Tibial artery (tissue), 4 donors: ENCODE measurements at regions not wholly inside any gene's neighbourhood (a gene's known extent, or its start where the extent isn't known, plus 50 kb on each side); places are given as distances from the start of the nearest gene placed in this dataset.

Experiments
- DNase-seq, 2 donors: peaks; one replicate each; pipeline ENCODE4 v3.0.0-alpha.2; 2019
- H3K27ac ChIP-seq, 2 donors: fragments of 200-600 bp; sonication (generic) in 1 of 2; 1 replicate in 1 of 2; 2 replicates in 1 of 2; pipeline ENCODE4 v1.5.1; 2018 to 2019; ENCODE audit warnings: mild to moderate bottlenecking in 1 of 2
- H3K27me3 ChIP-seq, 2 donors: fragments of 200-600 bp; sonication (generic) in 1 of 2; one replicate each; pipeline versions ENCODE4 v1.5.1 to v1.6.0; 2016 to 2019
- H3K36me3 ChIP-seq, 3 donors: fragments of 200-600 bp; sonication (generic) in 2 of 3; one replicate each; pipeline ENCODE4 v1.5.1; 2016 to 2019; ENCODE audit warnings: mild to moderate bottlenecking in 2 of 3
- H3K4me1 ChIP-seq, 4 donors: fragments of 200-600 bp; sonication (generic) in 2 of 4; 1 replicate in 3 of 4; 2 replicates in 1 of 4; pipeline ENCODE4 v1.5.1; 2016 to 2019
- H3K4me3 ChIP-seq, 2 donors: fragments of 200-600 bp; sonication (generic) in 1 of 2; 1 replicate in 1 of 2; 2 replicates in 1 of 2; pipeline ENCODE4 v1.5.1; 2018 to 2019; ENCODE audit warnings: mild to moderate bottlenecking in 2 of 2
- H3K9me3 ChIP-seq, 3 donors: fragments of 200-600 bp; sonication (generic) in 1 of 3; one replicate each; pipeline ENCODE4 v1.5.1; 2016 to 2019
- CTCF ChIP-seq, 2 experiments: fragments of 200-600 bp in 1 of 2; fragments of 450-650 bp in 1 of 2; IDR thresholded peaks; one replicate each; pipeline ENCODE4 v1.5.1; 2017 to 2019; ENCODE audit warnings: antibody characterized with exemption in 2 of 2, mild to moderate bottlenecking in 1 of 2, moderate library complexity in 1 of 2
- intact Hi-C: fragments of 100-400 bp; cut with DNase I; formaldehyde crosslinking; loops from one replicate; pipeline ENCODE4 v1.15.0; 2023; ENCODE audit warnings: low total_unique reads

GRCh38 chr2:219914577-219914976 lies 287.1 kb downstream of the SLC4A3 start:
- intact Hi-C loops, result no loop called here
- Histone ChIP-seq H3K4me3 (no peak overlapping the region), H3K9me3 (no peaks in the 10 kb centered on the region), H3K4me1 (peaks cover 0 to 11% (median 5%) of the 10 kb centered on the region in 4 donors), H3K27ac (no peak overlapping the region), H3K27me3 (no peaks in the 10 kb centered on the region), H3K36me3 (no peaks in the 10 kb centered on the region)
- TF ChIP-seq CTCF (IDR thresholded peaks at IDR 0.05), result no peak
- DNase-seq, result no peak

GRCh38 chr2:219916281-219916680 lies 288.9 kb downstream of the SLC4A3 start:
- intact Hi-C loops, result no loop called here
- Histone ChIP-seq H3K36me3 (no peaks in the 10 kb centered on the region), H3K27ac (no peak overlapping the region), H3K4me1 (peaks cover 0 to 11% (median 5%) of the 10 kb centered on the region in 4 donors), H3K4me3 (no peak overlapping the region), H3K9me3 (no peaks in the 10 kb centered on the region), H3K27me3 (no peaks in the 10 kb centered on the region)
- DNase-seq, result no peak
- no peak for TF ChIP-seq CTCF (IDR thresholded peaks at IDR 0.05)

GRCh38 chr2:219916726-219917440 lies 289.5 kb downstream of the SLC4A3 start:
- H3K9me3 ChIP-seq, result no peaks in the 10 kb centered on the region
- TF ChIP-seq CTCF (IDR thresholded peaks at IDR 0.05), result no peak
- intact Hi-C loops, result no loop called here
- DNase-seq, result no peak
- H3K27ac ChIP-seq, result no peak overlapping the region
- H3K36me3 ChIP-seq, result no peaks in the 10 kb centered on the region
- H3K4me3 ChIP-seq, result no peak overlapping the region
- H3K27me3 ChIP-seq, result no peaks in the 10 kb centered on the region
- peaks cover 0 to 11% (median 5%) of the 10 kb centered on the region in 4 donors for H3K4me1 ChIP-seq

GRCh38 chr2:219918254-219918653 lies 290.8 kb downstream of the SLC4A3 start:
- peaks cover 0 to 5% (median 2%) of the 10 kb centered on the region in 4 donors for H3K4me1 ChIP-seq
- H3K36me3 ChIP-seq, result no peaks in the 10 kb centered on the region
- no peaks in the 10 kb centered on the region for H3K27me3 ChIP-seq
- intact Hi-C loops, result no loop called here
- no peak for TF ChIP-seq CTCF (IDR thresholded peaks at IDR 0.05)
- DNase-seq, result no peak
- no peaks in the 10 kb centered on the region for H3K9me3 ChIP-seq
- no peak overlapping the region for H3K27ac ChIP-seq
- no peak overlapping the region for H3K4me3 ChIP-seq

GRCh38 chr2:219918944-219919343 lies 291.5 kb downstream of the SLC4A3 start:
- Histone ChIP-seq H3K36me3 (no peaks in the 10 kb centered on the region), H3K27me3 (no peaks in the 10 kb centered on the region), H3K4me1 (peaks cover 0 to 5% (median 2%) of the 10 kb centered on the region in 4 donors), H3K27ac (no peak overlapping the region), H3K9me3 (no peaks in the 10 kb centered on the region), H3K4me3 (no peak overlapping the region)
- DNase-seq, result no peak
- intact Hi-C loops, result no loop called here
- TF ChIP-seq CTCF (IDR thresholded peaks at IDR 0.05), result no peak
